Keratinocyte (primary cell): ENCODE measurements at regions not wholly inside any gene's neighbourhood (a gene's known extent, or its start where the extent isn't known, plus 50 kb on each side); places are given as distances from the start of the nearest gene placed in this dataset.

Source experiments
- CTCF ChIP-seq, 3 experiments: IDR thresholded peaks in 1 of 3; conservative IDR thresholded peaks in 1 of 3; optimal IDR thresholded peaks in 1 of 3; 2 replicates in 2 of 3; 3 replicates in 1 of 3; pipeline versions ENCODE3 to v1.5.1; 2011; ENCODE audit warnings: low read length in 3 of 3, mild to moderate bottlenecking in 3 of 3, moderate library complexity in 2 of 3, control low read depth in 1 of 3, inconsistent platforms in 1 of 3; ENCODE audit not compliant: insufficient read depth in 2 of 3; ENCODE audit errors: extremely low read depth in 1 of 3
- EZH2 ChIP-seq: IDR thresholded peaks from one replicate; pipeline ENCODE4 v1.6.1; 2012; ENCODE audit warnings: inconsistent platforms, mild to moderate bottlenecking, low read length, moderate library complexity

- no peak for TF ChIP-seq CTCF (optimal IDR thresholded peaks at IDR 0.05 in 1 of 3, IDR thresholded peaks at IDR 0.05 in 1 of 3, conservative IDR thresholded peaks at IDR 0.05 in 1 of 3; ENCODE audit: extremely low read depth in 1 of 3, insufficient read depth in 2 of 3, low read length in 3 of 3)
- no peak for TF ChIP-seq EZH2
These were observed 975.2 kb upstream of the AUTS2 start for GRCh38 chr7:68623030-68623429.
